ENCODE measurements at regions not wholly inside any gene's neighbourhood (a gene's known extent, or its start where the extent isn't known, plus 50 kb on each side); places are given as distances from the start of the nearest gene placed in this dataset.

DNA sequence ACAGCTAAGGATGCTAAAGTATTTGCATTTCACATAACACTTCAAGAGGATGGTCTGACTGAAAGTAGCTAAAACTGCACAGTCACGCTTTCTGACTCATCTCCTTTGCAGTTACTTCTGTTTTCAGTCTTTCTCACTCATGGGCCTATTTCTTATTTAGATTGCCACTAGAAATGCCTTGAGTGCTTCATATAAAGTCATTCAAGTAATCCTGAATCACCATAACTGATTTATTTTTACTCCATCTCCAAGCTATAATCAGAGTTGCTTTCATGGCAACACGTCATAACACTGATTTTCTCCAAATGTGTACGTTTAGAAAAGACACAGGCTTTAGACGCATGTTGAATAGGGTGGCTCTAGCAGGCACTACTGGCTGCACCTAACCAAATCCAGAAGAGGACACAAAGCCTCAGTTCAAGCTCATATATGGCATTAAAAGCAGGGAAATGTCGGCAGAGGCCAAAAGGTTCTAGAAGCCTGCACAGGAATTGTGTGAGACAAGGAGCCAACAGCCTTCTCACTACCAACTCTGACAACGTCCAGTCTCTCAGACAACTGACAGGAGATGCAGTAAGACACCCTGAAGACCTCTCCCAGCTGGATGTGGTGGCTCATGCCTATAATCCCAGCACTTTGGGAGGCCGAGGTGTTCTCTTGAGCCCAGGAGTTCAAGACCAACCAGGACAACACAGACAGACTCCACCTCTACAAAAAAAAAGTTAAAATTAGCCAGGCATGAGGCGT lies 64.1 kb upstream of the BEND6 start:
- peak; percentile 86 for DNase-seq (ENCODE audit: low spot score)

GRCh38 chr6:56890066-56890465 lies 64.8 kb upstream of the BEND6 start:
- TF ChIP-seq, protein P1, sequence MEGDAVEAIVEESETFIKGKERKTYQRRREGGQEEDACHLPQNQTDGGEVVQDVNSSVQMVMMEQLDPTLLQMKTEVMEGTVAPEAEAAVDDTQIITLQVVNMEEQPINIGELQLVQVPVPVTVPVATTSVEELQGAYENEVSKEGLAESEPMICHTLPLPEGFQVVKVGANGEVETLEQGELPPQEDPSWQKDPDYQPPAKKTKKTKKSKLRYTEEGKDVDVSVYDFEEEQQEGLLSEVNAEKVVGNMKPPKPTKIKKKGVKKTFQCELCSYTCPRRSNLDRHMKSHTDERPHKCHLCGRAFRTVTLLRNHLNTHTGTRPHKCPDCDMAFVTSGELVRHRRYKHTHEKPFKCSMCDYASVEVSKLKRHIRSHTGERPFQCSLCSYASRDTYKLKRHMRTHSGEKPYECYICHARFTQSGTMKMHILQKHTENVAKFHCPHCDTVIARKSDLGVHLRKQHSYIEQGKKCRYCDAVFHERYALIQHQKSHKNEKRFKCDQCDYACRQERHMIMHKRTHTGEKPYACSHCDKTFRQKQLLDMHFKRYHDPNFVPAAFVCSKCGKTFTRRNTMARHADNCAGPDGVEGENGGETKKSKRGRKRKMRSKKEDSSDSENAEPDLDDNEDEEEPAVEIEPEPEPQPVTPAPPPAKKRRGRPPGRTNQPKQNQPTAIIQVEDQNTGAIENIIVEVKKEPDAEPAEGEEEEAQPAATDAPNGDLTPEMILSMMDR (IDR thresholded peaks at IDR 0.05; ENCODE audit: extremely low read depth, missing control alignments), result no peak
- no peak for DNase-seq (ENCODE audit: low spot score)

More for the DNA sequence above, 64.1 kb upstream of the BEND6 start:
- TF ChIP-seq, protein P1 (IDR thresholded peaks at IDR 0.05; ENCODE audit: extremely low read depth, missing control alignments), result no peak

DNA sequence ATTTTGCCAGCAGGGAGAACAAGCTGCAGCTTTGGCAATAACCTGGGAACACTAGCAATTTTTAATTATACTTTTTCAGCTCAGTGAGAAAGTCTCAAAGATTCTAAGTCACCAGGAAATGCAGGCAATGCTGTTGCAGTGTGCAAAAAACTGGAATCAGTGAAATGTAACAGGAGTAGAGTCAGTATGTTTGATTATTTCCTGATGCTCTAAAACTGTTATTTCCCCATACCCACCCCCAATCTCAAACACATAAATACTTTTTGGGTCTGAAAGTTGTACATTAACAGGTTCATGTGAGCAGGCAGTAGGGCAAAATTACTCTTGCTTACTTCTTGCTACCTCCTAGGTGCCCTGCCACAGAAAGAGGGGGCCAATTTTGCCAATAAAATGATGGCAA lies 65.4 kb upstream of the BEND6 start:
- TF ChIP-seq, protein P1 (IDR thresholded peaks at IDR 0.05; ENCODE audit: extremely low read depth, missing control alignments), result no peak
- no peak for DNase-seq (ENCODE audit: low spot score)

GRCh38 chr6:56888687-56889086 lies 66.2 kb upstream of the BEND6 start:
- DNase-seq (ENCODE audit: low spot score), result no peak
- TF ChIP-seq, protein P1 (IDR thresholded peaks at IDR 0.05; ENCODE audit: extremely low read depth, missing control alignments), result no peak

- TF ChIP-seq, protein P1 (IDR thresholded peaks at IDR 0.05; ENCODE audit: extremely low read depth, missing control alignments), result no peak
- DNase-seq (ENCODE audit: low spot score), result no peak
Measured at GRCh38 chr6:56887086-56887485, 67.8 kb upstream of the BEND6 start.

- no peak for DNase-seq (ENCODE audit: low spot score)
- TF ChIP-seq, protein P1 (IDR thresholded peaks at IDR 0.05; ENCODE audit: extremely low read depth, missing control alignments), result no peak
Measured at GRCh38 chr6:56877922-56878321, 77.0 kb upstream of the BEND6 start.

- DNase-seq (ENCODE audit: low spot score), result no peak
- TF ChIP-seq, protein P1 (IDR thresholded peaks at IDR 0.05; ENCODE audit: extremely low read depth, missing control alignments), result no peak
Measured at GRCh38 chr6:56875961-56876360, 78.9 kb upstream of the BEND6 start.
